Endodermal cell (in vitro differentiated cells): ENCODE measurements at regions not wholly inside any gene's neighbourhood (a gene's known extent, or its start where the extent isn't known, plus 50 kb on each side); places are given as distances from the start of the nearest gene placed in this dataset.

ENCODE experiments used
- DNase-seq: peaks from one replicate; pipeline ENCODE4 v3.0.0-alpha.2; 2017
- H3K27ac ChIP-seq: 2 replicates; pipeline ENCODE4 v1.5.1; 2013; ENCODE audit warnings: mild to moderate bottlenecking, low read depth, low read length, moderate library complexity
- H3K27me3 ChIP-seq: 2 replicates; pipeline ENCODE4 v1.6.1; 2013; ENCODE audit warnings: mild to moderate bottlenecking, low read length, moderate library complexity; ENCODE audit not compliant: insufficient read depth, control insufficient read depth, poor library complexity, severe bottlenecking
- H3K36me3 ChIP-seq: 2 replicates; pipeline ENCODE4 v1.7.0; 2013; ENCODE audit warnings: mild to moderate bottlenecking, low read length, moderate library complexity; ENCODE audit not compliant: control insufficient read depth, insufficient read depth
- H3K4me1 ChIP-seq: one replicate; pipeline ENCODE4 v1.7.0; 2013; ENCODE audit warnings: low read length; ENCODE audit not compliant: control insufficient read depth, insufficient read depth
- H3K4me3 ChIP-seq: 2 replicates; pipeline ENCODE4 v1.5.1; 2013; ENCODE audit warnings: mild to moderate bottlenecking, low read length, moderate library complexity
- H3K9ac ChIP-seq: 2 replicates; pipeline ENCODE4 v1.6.1; 2013; ENCODE audit warnings: mild to moderate bottlenecking, low read length, moderate library complexity; ENCODE audit not compliant: poor library complexity, severe bottlenecking; ENCODE audit errors: extremely low read depth
- H3K9me3 ChIP-seq: 2 replicates; pipeline ENCODE4 v1.6.1; 2013; ENCODE audit warnings: mild to moderate bottlenecking, low read length, moderate library complexity; ENCODE audit not compliant: control insufficient read depth
- H3K27ac Mint-ChIP-seq: 2 replicates; pipeline ENCODE4 v1.8.0; 2020; ENCODE audit warnings: mixed read lengths
- H3K27me3 Mint-ChIP-seq: 2 replicates; pipeline ENCODE4 v1.8.0; 2021; ENCODE audit warnings: mild to moderate bottlenecking, mixed read lengths; ENCODE audit not compliant: insufficient read depth
- H3K36me3 Mint-ChIP-seq: 2 replicates; pipeline ENCODE4 v1.8.0; 2020; ENCODE audit warnings: low read depth, mixed read lengths
- H3K4me1 Mint-ChIP-seq: 2 replicates; pipeline ENCODE4 v1.8.0; 2020; ENCODE audit warnings: mixed read lengths
- H3K4me3 Mint-ChIP-seq: 2 replicates; pipeline ENCODE4 v1.8.0; 2020; ENCODE audit warnings: mild to moderate bottlenecking, moderate library complexity, mixed read lengths
- H3K9me3 Mint-ChIP-seq: 2 replicates; pipeline ENCODE4 v1.8.0; 2020; ENCODE audit warnings: mild to moderate bottlenecking, mixed read lengths
- WGBS, 2 experiments: methylation state at CpG; one replicate each; pipeline versions ENCODE4 v1.1.5 to v1.1.7; 2013; ENCODE audit warnings: missing lambda C conversion rate in 2 of 2, mixed read lengths in 1 of 2; ENCODE audit not compliant: insufficient coverage in 1 of 2, insufficient read length in 1 of 2; 5-methylcytosine and 5-hydroxymethylcytosine counted together
- TF ChIP-seq, protein P1 (sequence below): fragments of 200-600 bp; sonication (generic); conservative IDR thresholded peaks from 2 replicates; pipeline ENCODE4 v1.5.0; 2021; ENCODE audit warnings: antibody characterized with exemption, mild to moderate bottlenecking

GRCh38 chr6:164990901-164991300 lies 318.5 kb downstream of the C6orf118 start:
- Histone ChIP-seq H3K27me3 (no peaks in the 10 kb centered on the region), H3K9ac (no peak overlapping the region), H3K36me3 (no peaks in the 10 kb centered on the region), H3K4me1 (no peaks in the 10 kb centered on the region), H3K4me3 (no peak overlapping the region), H3K9me3 (no peaks in the 10 kb centered on the region), H3K27ac (no peak overlapping the region)
- WGBS, 2 experiments: 93 to 94% methylated on average over 2 of the region's 2 CpGs
- TF ChIP-seq, protein P1, sequence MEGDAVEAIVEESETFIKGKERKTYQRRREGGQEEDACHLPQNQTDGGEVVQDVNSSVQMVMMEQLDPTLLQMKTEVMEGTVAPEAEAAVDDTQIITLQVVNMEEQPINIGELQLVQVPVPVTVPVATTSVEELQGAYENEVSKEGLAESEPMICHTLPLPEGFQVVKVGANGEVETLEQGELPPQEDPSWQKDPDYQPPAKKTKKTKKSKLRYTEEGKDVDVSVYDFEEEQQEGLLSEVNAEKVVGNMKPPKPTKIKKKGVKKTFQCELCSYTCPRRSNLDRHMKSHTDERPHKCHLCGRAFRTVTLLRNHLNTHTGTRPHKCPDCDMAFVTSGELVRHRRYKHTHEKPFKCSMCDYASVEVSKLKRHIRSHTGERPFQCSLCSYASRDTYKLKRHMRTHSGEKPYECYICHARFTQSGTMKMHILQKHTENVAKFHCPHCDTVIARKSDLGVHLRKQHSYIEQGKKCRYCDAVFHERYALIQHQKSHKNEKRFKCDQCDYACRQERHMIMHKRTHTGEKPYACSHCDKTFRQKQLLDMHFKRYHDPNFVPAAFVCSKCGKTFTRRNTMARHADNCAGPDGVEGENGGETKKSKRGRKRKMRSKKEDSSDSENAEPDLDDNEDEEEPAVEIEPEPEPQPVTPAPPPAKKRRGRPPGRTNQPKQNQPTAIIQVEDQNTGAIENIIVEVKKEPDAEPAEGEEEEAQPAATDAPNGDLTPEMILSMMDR: no peak
- Mint-ChIP-seq H3K27me3 (no peaks in the 10 kb centered on the region), H3K27ac (no peak overlapping the region), H3K36me3 (no peaks in the 10 kb centered on the region), H3K4me1 (no peaks in the 10 kb centered on the region), H3K9me3 (no peaks in the 10 kb centered on the region), H3K4me3 (no peak overlapping the region)
- DNase-seq: no peak

DNA sequence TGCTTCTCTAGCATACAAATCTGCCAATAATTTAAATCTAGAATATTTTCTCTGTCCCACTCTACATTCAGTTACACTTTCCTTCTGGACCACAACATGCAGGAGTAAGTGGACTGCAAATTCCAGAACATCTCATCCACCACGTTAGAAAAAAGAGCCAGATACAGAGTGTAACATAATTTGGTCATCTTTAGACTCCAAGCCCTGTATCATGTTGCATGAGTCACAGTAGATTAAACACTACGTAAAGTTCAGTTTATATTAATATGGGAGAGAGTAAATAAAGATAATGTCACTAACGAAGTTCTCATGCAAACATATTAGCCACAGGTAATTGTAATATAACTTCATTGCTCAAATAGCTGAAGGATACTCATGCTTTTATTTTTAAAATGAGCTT lies 327.0 kb downstream of the C6orf118 start:
- H3K4me1 ChIP-seq: no peaks in the 10 kb centered on the region
- H3K27me3 Mint-ChIP-seq: no peaks in the 10 kb centered on the region
- no peaks in the 10 kb centered on the region for H3K4me1 Mint-ChIP-seq
- 86 to 92% methylated on average over 1 to 3 of the region's 3 CpGs for WGBS, 2 experiments
- peaks cover 1% of the 10 kb centered on the region for H3K9me3 Mint-ChIP-seq
- no peak overlapping the region for H3K9ac ChIP-seq
- no peak overlapping the region for H3K4me3 ChIP-seq
- H3K4me3 Mint-ChIP-seq: no peak overlapping the region
- no peaks in the 10 kb centered on the region for H3K27me3 ChIP-seq
- no peak overlapping the region for H3K27ac Mint-ChIP-seq
- no peaks in the 10 kb centered on the region for H3K36me3 ChIP-seq
- no peaks in the 10 kb centered on the region for H3K36me3 Mint-ChIP-seq
- H3K9me3 ChIP-seq: no peaks in the 10 kb centered on the region
- H3K27ac ChIP-seq: no peak overlapping the region
- TF ChIP-seq, protein P1: no peak
- DNase-seq: no peak

GRCh38 chr6:164967102-164967501 lies 342.3 kb downstream of the C6orf118 start:
- no peak overlapping the region for H3K27ac ChIP-seq
- no peaks in the 10 kb centered on the region for H3K9me3 ChIP-seq
- no peak overlapping the region for H3K4me3 Mint-ChIP-seq
- no peaks in the 10 kb centered on the region for H3K4me1 ChIP-seq
- no peaks in the 10 kb centered on the region for H3K9me3 Mint-ChIP-seq
- H3K36me3 Mint-ChIP-seq: no peaks in the 10 kb centered on the region
- no peak overlapping the region for H3K27ac Mint-ChIP-seq
- no peak overlapping the region for H3K4me3 ChIP-seq
- H3K27me3 ChIP-seq: no peaks in the 10 kb centered on the region
- 84% methylated on average over 8 to 12 of the region's 12 CpGs for WGBS, 2 experiments
- no peak overlapping the region for H3K9ac ChIP-seq
- no peaks in the 10 kb centered on the region for H3K36me3 ChIP-seq
- H3K27me3 Mint-ChIP-seq: no peaks in the 10 kb centered on the region
- TF ChIP-seq, protein P1: no peak
- H3K4me1 Mint-ChIP-seq: no peaks in the 10 kb centered on the region
- DNase-seq: peak; percentile 53
